K562 (cell line): ENCODE measurements at regions not wholly inside any gene's neighbourhood (a gene's known extent, or its start where the extent isn't known, plus 50 kb on each side); places are given as distances from the start of the nearest gene placed in this dataset.

Experiments used
- DPF2 ChIP-seq: fragments of 450-650 bp; IDR thresholded peaks from 2 replicates; pipeline ENCODE4 v1.6.1; 2016
- FIP1L1 ChIP-seq: fragments of 200-400 bp; formaldehyde crosslinking; IDR thresholded peaks from 2 replicates; pipeline ENCODE4 v1.6.1; 2018; ENCODE audit warnings: mild to moderate bottlenecking, low read depth, low read length; ENCODE audit not compliant: poor library complexity, severe bottlenecking
- MLLT1 ChIP-seq, 2 experiments: fragments of 450-650 bp; IDR thresholded peaks; 2 replicates each; pipeline ENCODE4 v1.6.1; 2016
- NBN ChIP-seq: fragments of 450-650 bp; IDR thresholded peaks from 2 replicates; pipeline ENCODE4 v1.6.1; 2016; ENCODE audit warnings: low read depth, mild to moderate bottlenecking
- NFYB ChIP-seq: IDR thresholded peaks from 2 replicates; pipeline ENCODE4 v1.6.1; 2011; ENCODE audit warnings: mild to moderate bottlenecking, moderate library complexity; ENCODE audit not compliant: insufficient read length; ENCODE audit errors: extremely low read depth
- PREB ChIP-seq: sonication (generic); formaldehyde crosslinking; IDR thresholded peaks from 2 replicates; pipeline ENCODE4 v1.8.1; 2023; ENCODE audit warnings: mild to moderate bottlenecking, missing genetic modification reagents
- ZNF518B ChIP-seq: fragments of 250-450 bp; sonication (Bioruptor Pico); IDR thresholded peaks from 2 replicates; pipeline ENCODE4 v1.5.0; 2021; ENCODE audit warnings: mild to moderate bottlenecking, moderate library complexity
- TF ChIP-seq, protein P1 (sequence below): sonication (generic); formaldehyde crosslinking; IDR thresholded peaks from 2 replicates; pipeline ENCODE4 v1.8.0; 2022; ENCODE audit warnings: mild to moderate bottlenecking, missing genetic modification reagents
- TF ChIP-seq, protein P2 (sequence below): IDR thresholded peaks from 3 replicates; pipeline ENCODE4 v1.6.1; 2011; ENCODE audit warnings: borderline replicate concordance, mild to moderate bottlenecking; ENCODE audit not compliant: insufficient read length, insufficient read depth

GRCh38 chr15:96076350-96076749, 254.2 kb upstream of the NR2F2 start (continued):
- TF ChIP-seq MLLT1 (IDR thresholded peaks at IDR 0.05): no peak
- TF ChIP-seq NBN: no peak
- TF ChIP-seq ZNF518B (CRISPR knock-in tag): no peak
- TF ChIP-seq NFYB: no peak
- TF ChIP-seq, protein P1, sequence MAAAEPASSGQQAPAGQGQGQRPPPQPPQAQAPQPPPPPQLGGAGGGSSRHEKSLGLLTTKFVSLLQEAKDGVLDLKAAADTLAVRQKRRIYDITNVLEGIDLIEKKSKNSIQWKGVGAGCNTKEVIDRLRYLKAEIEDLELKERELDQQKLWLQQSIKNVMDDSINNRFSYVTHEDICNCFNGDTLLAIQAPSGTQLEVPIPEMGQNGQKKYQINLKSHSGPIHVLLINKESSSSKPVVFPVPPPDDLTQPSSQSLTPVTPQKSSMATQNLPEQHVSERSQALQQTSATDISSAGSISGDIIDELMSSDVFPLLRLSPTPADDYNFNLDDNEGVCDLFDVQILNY (CRISPR knock-in tag): no peak
- TF ChIP-seq, protein P2, sequence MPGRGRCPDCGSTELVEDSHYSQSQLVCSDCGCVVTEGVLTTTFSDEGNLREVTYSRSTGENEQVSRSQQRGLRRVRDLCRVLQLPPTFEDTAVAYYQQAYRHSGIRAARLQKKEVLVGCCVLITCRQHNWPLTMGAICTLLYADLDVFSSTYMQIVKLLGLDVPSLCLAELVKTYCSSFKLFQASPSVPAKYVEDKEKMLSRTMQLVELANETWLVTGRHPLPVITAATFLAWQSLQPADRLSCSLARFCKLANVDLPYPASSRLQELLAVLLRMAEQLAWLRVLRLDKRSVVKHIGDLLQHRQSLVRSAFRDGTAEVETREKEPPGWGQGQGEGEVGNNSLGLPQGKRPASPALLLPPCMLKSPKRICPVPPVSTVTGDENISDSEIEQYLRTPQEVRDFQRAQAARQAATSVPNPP: no peak
- TF ChIP-seq FIP1L1: no peak
- TF ChIP-seq DPF2: no peak
- TF ChIP-seq PREB (CRISPR knock-in tag): no peak
